GM19452 (cell line): ENCODE measurements at regions not wholly inside any gene's neighbourhood (a gene's known extent, or its start where the extent isn't known, plus 50 kb on each side); places are given as distances from the start of the nearest gene placed in this dataset.
A peak's percentile ranks its signal among the peaks of the same experiment; 100 is the strongest.

ENCODE experiments used
- ATAC-seq: cut with Tn5 transposase; IDR thresholded peaks from one replicate; pipeline ENCODE4 v1.9.1; 2021; ENCODE audit not compliant: unreplicated experiment

DNA sequence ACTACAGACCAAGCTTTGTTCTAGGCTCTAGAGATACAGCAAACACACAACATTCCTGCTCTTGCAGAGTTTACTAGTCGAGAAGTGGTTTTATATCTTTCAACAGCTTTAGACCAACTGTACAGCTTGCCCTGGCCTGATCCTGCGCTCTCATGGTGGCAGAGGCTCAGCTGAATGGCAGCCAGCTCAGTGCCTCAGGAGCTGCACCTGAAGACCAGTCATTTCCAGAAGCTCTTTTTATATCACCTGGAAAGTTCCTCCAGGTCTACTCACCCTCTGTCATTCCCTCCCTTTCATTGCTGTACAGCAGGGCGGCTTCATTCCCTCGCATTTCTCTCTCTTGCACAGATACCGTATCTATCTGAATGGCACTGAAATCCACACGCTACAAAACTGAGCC is 319.8 kb downstream of the GATA3 start:
- no peak for ATAC-seq

DNA sequence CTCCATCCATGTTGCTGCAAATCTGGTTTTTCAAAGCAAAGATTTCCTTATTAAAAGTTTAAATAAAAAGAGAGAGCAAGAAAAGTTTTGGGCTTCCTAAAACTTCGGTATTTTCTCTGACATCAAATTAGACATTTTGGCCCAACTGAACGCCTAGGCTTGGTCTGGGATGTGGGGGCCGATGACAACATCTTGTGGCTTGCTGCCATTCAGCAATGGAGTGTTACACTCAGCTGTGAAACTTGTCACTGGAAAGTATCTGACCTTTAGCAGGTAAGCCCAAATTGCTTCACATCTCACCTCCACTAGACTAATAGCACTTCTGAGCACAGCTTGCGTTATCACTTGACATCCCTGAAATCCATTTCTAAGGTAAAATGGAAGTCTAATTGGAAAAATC is 320.6 kb downstream of the GATA3 start:
- no peak for ATAC-seq

DNA sequence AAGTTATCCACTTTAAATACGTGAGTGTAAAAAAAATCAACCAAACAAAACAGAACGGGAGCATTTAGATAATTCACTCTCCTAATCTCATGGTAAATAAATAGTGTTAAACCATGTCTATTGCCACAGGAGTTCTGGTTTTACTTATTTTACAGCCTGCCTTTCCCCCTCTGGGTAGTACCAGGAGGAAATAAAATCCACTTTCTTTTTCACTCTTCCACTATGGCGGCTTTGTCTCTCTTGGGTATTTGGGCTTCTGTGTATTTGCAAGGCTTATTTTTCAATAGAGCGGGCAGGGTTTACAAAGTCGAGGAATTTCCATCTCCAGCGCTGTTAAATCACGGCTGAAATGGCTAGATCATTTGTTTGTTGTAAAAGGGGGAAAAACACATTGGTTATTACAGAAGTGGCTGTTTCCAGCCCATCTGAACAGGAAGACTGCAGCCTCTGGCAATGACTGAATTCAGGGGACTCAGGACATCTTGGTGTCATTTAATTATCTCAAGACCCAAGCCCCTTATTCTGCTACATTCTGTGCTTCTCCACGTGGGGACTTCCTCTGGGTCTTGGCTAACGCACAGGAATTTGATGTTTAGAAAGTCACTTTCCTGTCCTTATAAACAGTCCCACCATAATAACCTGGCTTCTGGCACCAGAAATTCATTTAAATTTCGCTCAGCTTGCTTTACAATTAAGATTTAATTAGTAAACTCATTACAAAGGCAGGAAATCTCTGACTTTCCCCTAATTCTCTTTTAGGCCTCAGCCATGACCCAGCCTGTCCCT is 323.9 kb downstream of the GATA3 start:
- no peak for ATAC-seq

DNA sequence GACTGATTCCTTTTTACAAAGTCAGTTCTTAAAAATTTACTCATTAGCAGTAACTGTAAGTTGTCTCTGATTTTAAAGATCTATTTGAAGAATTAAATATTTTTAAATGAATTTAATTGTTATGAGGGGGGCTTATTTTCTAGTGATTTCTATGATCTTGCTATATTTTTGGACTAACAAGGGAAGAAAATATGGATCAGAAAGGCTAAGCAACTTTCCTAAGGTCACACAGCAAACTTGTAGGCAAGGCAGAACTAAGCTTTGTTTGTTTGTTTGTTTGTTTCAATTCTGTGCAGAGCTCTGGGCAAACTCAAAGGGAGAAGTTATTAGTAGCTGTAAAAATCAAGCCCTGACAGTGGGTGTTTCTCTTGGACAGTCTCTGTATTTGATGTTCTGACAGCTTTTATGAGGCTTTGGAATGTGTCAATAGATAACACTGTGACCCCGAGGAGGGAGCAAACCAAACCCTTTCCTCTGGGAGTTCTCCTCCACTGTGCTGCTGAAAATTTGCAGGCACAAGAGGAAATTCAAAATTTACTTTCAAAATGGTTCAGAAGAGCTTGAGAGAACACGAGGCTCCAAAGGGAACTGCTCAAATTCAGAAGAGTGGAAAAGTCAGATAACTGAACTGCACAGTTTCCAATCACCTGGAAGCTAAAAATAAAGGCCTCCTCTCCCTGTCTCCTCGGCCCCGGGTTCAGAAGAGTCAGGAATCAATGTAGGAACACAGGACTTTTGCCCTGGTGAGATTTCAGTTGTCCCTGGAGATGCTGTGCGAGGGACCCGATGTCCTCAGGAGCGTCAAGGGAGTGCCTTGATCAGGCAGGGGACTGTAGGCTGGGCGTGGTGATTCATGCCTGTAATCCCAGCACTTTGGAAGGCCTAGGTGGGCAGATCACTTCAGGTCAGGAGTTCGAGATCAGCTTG is 325.7 kb downstream of the GATA3 start:
- ATAC-seq, result no peak

DNA sequence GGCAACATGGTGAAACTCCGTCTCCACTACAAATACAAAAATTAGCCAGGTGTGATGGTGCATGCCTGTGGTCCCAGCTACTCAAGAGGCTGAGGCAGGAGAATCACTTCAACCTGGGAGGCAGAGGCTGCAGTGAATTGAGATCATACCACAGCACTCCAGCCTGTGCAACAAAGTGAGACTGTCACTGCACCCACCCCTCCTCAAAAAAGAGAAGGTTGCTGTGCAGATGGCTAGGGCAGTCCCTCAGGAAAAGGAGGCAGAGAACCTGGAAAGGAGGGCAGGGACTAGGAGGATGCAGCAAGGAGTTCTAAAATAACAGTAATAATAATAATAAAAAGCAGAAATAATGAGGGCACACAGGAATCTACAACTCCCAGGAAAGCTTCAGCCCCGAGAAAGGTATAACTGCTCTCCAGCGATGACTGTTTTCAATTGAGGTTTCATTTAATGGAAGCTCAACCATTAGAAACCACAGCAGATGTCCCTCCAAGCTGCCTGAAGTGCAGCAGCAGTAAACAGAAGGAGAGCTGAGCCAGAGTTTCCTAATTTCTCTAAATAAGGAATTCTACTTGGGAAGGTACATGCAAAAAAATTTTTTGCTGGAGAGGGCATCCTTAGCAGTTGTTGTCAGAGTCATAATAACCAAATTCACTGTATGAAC is 326.5 kb downstream of the GATA3 start:
- ATAC-seq, result no peak

DNA sequence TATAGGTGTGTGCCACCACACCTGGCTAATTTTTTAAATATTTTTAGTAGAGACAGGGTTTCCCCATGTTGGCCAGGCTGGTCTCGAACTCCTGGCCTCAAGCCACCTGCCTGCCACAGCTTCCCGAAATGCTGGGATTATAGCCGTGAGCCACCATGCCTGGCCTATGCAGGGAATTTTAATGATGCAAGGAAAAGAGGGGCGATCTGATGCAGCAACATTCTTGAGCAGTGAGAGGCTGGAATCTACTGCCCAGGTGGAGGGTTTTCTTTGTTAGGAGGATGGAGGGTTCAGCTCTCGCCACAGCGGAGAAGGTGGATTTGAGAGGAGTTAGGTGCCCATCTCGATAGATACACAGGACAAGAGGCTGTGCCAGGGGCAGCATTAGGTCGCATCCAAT is 332.3 kb downstream of the GATA3 start:
- ATAC-seq, result no peak

DNA sequence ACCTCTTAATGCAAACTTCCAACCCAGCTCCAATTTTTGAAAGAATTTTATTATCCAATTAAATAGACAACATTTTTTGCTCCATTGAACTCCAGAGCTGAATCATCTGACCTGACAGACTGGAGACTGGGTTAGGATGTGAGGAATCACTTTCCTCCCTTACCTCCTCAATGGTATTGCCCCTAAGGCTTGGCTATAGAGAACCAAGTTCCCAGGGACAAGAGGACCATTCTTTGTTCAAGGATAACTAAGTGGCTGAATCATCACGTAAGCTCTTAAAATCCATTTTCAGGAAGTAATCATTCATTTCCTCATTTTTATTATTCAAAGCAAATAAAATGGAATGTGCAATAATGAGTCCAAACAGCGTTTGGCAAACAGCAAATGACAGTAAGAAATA is 335.1 kb downstream of the GATA3 start:
- ATAC-seq, result no peak

DNA sequence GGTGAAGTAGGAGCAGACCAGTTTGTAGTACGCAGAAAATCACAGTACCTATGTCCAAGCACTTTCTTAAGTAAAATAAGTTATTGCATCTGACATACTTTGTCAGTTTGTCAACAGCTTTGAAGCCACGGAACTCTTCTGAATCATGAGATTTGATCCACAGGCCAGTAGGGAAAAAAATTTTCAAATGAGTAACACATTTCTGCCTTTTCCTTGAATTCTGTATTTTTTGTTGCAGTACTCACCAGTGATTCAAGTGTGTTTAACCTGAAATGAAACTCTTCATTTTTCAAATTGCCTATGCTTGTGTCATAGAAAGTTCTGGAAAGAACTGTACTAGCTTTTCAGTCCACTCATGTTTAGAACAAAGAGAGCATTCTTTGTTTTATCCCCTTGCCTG is 337.7 kb downstream of the GATA3 start:
- no peak for ATAC-seq

DNA sequence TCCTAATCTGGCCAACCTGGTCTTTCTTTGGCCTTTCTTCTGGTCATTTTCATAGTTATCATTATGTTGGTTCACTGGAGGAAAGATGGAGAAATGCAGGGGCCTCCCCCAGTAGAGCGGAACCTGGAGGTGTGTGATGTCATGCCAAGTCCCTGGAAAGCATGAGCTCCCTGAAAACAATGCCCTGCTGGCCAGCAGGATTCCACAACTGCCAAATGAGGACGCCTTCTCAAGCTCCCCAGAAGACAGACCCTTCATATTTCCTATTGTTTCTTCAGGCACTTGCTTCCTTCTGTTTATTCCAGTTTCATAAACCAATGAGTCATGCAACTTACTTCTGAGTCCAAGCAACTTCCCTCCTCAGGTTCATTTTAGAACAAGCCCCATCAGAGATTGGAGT is 339.0 kb downstream of the GATA3 start:
- ATAC-seq, result no peak

DNA sequence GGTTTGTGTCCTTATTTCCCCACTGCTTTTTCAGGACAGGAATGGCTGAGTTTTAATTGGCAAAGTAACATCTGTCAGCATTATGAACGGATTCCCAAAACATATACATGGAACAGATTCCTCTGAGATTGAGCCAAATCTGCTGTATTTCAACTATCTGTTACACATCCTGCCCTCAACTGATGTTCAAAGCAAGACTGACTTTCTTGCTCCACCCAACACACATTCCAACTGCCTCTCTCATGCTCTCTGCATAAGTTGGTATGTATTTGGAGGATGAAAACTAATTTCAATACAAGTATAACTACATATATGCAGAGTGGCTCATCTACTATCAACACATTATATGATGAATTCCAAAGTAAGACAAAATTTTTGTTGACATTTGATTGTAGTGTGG is 342.2 kb downstream of the GATA3 start:
- ATAC-seq, result no peak

DNA sequence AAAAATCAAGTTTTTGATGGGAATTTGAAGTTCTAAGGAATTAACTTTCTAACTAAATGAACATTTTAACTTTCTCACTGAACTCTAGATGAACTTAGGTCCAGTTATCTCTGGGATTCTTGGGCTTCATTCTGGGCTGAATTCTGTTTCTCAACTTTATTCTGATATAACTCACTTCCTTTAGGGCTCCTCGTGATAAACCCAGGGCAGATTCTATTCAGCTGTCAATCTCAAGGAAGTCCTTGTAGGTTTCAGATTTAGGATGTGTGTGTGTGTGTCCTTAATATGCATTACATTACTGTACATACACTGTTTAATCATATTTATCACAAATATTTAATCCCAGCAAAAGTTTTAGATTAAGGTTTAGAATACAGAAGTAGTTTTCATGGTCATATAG is 344.3 kb downstream of the GATA3 start:
- ATAC-seq, result no peak

DNA sequence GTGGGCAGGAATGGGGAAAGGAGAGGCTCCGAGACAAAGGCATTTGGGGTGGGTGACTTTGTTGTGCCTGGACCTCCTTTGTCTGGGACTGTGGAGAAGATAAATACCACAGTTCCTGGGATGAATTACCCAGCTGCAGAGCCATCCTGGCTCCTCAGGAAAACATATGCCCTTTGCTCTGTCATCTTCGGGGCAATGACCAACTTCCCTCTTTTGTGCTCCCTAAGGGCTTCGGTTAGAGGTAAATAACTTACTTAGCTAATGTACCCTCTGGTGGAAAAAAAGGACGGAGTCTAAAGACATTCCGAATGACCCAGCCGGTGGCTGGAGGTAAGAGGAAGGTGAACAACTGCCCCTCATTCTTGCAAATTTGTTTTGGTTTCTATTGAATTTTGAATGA is 345.7 kb downstream of the GATA3 start:
- ATAC-seq, result no peak

DNA sequence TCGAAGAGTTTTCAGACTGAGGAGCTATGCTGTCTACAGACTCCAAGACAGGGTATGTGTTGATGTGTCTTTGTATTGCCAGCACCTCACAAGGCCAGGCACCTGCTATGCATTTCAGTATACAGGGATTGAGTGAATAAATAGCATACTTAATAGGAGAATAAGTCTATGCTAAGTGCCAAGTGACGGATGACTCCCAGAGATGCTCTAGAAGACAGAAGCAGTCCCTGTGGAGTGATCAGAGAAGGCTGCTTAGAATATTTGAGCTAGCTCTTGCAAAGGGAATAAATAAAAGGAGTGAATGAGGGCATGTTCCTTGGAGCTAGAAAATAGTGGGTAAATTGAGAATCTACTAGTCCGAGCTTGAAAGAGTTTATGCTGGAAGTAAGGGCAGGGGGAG is 346.4 kb downstream of the GATA3 start:
- ATAC-seq, result no peak

DNA sequence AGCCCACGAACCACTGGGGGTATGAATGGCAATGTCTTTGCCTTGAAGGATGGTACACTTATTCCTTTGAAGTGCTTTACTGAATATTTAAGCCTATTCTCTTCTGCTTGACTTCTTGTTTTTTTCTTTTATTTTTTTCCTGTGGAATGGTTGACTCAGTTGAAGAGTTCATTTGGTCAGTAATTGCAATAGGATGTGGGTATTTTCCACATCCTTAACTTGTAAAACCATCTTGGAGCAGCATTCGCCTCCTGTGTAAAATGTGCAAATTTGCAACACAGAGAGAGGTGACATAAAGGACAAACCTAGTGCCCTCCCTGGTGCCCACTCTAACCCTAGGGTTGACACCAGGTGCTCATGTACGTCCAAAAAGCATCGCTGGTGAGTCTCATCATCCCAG is 347.0 kb downstream of the GATA3 start:
- no peak for ATAC-seq

DNA sequence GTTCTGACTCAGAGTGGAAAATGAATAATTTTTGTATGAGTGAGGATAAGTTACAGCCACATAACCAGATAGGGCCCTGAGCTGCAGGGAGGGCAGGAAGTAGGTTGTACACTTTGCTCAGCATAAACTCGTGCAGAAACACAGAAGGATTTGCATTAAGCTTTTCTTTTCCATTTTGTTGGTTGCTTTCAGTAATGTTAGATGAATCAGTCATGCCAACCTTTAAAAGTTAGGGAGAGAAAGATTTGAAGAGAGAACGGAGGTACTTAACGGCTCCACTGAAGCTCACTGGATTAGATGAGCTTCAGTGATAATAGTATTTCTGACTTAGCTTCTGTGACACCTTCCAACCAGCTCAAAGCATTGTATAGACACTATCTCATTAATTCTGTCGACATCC is 348.1 kb downstream of the GATA3 start:
- no peak for ATAC-seq

DNA sequence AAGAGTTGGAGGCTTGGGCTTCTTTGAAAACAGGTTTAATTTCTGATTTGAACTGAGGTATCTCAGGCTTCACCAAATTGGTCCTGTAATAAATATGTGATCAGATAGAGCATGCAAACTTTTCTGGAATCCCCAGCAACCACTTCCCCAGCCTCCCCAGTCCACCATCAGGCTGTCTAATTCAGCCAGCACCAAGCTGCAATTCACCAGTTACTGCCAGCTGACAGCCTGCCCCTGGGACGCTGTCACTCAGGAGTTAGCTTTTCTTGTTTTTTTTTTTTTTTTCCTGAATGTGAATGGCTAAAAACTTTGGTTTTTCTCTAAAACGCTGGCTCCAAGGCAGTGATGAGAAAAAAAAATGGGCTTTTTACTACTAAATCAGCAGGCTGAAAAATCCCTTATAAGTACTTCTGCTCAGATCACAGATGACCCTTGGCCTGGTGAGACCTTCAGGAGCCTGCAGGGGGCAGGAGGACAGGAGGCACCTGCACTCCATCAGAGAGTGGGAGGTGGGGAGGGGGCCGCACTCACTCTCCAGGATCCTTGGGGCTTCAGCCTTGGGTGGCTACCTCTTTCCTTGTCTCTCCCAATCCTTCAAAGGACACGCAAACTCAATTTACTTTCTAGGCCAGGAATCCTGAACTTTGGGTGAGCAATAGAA is 349.4 kb downstream of the GATA3 start:
- ATAC-seq, result no peak

DNA sequence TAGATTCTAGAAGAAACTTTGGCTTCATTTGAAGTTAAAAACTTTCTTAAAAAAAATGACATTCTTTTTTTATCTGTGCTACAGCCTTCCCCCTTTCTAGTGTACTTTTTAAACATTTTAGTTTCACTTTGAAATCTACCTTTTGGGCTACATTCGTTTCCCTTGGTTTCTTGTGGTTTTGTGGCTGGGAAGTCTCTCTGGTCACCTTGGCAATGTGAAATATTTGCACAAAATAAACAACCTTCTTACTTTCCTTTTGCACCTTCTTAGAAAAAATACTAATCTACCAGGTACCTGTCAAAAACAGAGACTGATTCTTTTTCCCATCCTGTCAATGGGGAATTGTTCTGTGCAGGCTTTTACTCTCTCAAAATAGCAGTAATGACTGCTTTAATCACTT is 350.2 kb downstream of the GATA3 start:
- ATAC-seq, result peak; percentile 78

DNA sequence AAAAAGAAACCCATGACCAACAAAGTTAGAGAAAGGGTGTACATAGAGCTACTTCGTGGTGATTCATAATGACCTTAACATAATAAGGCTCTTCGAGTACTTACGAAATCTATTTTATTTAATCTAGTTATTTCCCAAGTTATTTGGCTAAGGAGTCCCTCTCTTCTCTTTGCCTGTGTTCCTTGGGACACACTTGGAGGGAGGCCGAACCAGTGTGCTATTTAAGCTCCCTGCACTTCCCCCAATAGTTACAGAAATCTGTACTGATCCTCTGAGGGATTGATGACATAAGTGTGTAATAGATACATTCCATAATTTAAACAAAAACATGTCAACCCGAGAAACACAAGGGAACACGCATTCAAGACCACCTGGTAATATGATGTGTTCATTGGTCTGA is 351.1 kb downstream of the GATA3 start:
- no peak for ATAC-seq

DNA sequence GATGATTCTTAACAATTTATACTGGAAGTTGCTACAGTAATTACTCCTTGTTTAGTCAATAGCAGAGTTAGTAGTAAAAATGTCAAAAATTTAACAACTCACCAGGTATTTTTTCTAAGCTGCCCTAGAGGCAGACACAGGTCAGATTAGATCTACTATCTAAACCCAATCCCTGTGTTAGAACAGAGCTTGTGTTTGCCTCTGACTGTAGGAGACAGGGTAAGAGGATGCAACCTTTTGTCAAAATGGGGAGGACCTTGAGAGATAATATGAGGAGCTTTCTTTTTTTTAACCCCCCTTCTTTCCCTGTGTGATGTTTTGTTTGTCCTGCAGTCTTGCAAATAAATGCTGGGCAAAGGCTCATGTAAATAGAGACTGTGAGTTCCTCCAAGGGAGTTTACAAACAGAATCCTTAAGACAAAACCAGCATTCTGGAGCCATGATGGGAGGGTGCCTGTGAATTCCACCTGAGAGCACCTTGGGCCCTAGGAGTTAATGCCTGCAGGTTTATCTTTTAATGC is 353.1 kb downstream of the GATA3 start:
- no peak for ATAC-seq

DNA sequence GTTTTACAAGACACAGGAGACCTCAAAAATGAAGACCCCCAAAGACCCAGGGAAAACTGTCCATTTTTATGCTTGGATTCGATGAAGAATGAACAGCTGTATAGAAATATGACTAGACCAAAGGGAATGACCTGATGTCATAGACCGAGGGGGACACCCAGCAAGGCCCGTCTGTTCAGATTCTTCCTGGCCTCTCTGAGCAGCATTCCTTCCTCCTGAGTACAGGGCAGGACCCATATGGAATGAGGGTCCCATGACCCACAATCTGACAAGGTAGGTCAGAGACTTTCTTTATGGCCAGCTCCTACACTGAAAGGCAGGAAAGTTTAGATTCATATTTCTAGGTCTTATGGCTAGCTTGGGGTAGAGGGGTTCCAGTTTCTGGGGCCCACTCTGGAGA is 356.0 kb downstream of the GATA3 start:
- ATAC-seq, result no peak

DNA sequence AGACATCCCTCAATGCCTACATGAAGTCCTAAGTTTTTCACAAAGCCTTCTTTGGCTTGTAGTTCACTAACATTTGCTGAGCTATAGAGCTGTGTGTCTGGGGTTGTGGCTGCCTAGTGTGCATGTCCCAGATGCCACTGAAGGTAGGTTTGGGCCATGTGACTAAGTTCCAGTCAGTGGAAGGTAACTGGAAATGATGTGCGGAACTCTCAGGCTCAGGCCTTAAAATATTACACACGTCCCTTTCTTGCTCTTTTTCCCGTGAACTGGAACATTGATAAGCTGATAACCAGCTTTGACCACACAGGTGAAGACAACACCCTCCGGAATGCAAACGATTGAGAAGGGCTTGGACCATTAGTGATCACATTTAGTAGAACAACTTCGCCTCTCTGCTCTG is 358.1 kb downstream of the GATA3 start:
- ATAC-seq, result no peak
